ENCODE measurements at regions not wholly inside any gene's neighbourhood (a gene's known extent, or its start where the extent isn't known, plus 50 kb on each side); places are given as distances from the start of the nearest gene placed in this dataset.

DNA sequence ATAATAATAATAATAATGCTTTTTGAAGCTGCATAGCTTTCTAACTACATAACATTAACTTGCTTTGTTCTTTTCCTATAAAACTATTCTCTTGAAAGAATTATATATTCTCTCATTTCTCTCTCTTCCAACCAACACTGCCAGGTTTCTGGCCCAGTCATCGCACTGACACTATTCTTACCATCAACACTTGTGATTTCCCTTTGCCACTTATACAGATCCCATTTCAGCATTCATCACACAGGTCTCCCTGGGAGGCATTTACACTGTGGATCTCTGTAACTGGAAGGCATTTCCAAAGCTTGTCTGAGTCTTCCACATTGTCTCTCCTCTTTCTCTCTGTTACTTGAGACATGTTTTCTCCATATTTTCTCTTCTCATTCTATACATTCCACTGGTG, 777.8 kb upstream of the ACO1 start:
- no peak for TF ChIP-seq ZNF274 (IDR thresholded peaks at IDR 0.05; ENCODE audit: low read depth, low read length)
- no peak for TF ChIP-seq YY1 (IDR thresholded peaks at IDR 0.05; ENCODE audit: insufficient read depth, insufficient read length)
- TF ChIP-seq SUZ12 (IDR thresholded peaks at IDR 0.05; ENCODE audit: extremely low read depth, insufficient read depth, insufficient read length): no peak

Data from NT2/D1 (cell line).